PC-3 (cell line): ENCODE measurements at regions not wholly inside any gene's neighbourhood (a gene's known extent, or its start where the extent isn't known, plus 50 kb on each side); places are given as distances from the start of the nearest gene placed in this dataset.

ENCODE experiments used
- ATAC-seq: fragments of 200-7000 bp; cut with Tn5 transposase; 2 replicates; pipeline ENCODE4 v1.9.1; 2020; ENCODE audit warnings: mild to moderate bottlenecking, moderate library complexity
- BruUV-seq: library from RNA; stranded (reverse); fragments of 400-500 nt; replicated peaks from 2 replicates; lab custom pipeline; 2021; lab: Mats Ljungman, UMichigan
- CTCF ChIA-PET: fragments of 300-600 bp; sonication (Branson Sonifier 250); formaldehyde crosslinking; loops from one replicate; lab custom pipeline; 2022; ENCODE audit warnings: antibody characterized with exemption; lab: Charles Lee
- POLR2A ChIA-PET: fragments of 300-600 bp; sonication (Branson Sonifier 250); formaldehyde crosslinking; loops from one replicate; lab custom pipeline; 2022; ENCODE audit warnings: antibody characterized with exemption; ENCODE audit not compliant: unreplicated experiment; lab: Charles Lee
- DNase-seq: peaks from one replicate; pipeline ENCODE4 v3.0.0-alpha.2; 2015
- H2AFZ ChIP-seq: fragments of 300-600 bp; sonication (generic); 2 replicates; pipeline ENCODE4 v1.6.0; 2016; ENCODE audit warnings: antibody characterized with exemption, low read length
- H3F3A ChIP-seq: fragments of 300-600 bp; sonication (generic); one replicate; pipeline ENCODE4 v1.6.0; 2017; ENCODE audit warnings: antibody characterized with exemption, low read length, control low read depth, mild to moderate bottlenecking; ENCODE audit not compliant: unreplicated experiment
- H3K27ac ChIP-seq: fragments of 300-600 bp; sonication (generic); 2 replicates; pipeline ENCODE4 v1.5.1; 2016; ENCODE audit warnings: mild to moderate bottlenecking, low read length
- H3K27me3 ChIP-seq: fragments of 300-600 bp; sonication (generic); 2 replicates; pipeline ENCODE4 v1.6.1; 2016; ENCODE audit warnings: low read length, mixed read lengths
- H3K36me3 ChIP-seq: fragments of 300-600 bp; sonication (generic); 2 replicates; pipeline ENCODE4 v1.6.1; 2016; ENCODE audit warnings: low read depth, mixed run types, low read length, mixed read lengths
- H3K4me1 ChIP-seq: fragments of 300-600 bp; sonication (generic); 2 replicates; pipeline ENCODE4 v1.5.1; 2016; ENCODE audit warnings: low read length; ENCODE audit not compliant: insufficient read depth
- H3K4me2 ChIP-seq: fragments of 300-600 bp; sonication (generic); 2 replicates; pipeline ENCODE4 v1.6.0; 2016; ENCODE audit warnings: low read length
- H3K4me3 ChIP-seq: fragments of 300-600 bp; sonication (generic); 2 replicates; pipeline ENCODE4 v1.5.1; 2016; ENCODE audit warnings: mild to moderate bottlenecking, low read length, mixed read lengths
- H3K79me2 ChIP-seq: fragments of 300-600 bp; sonication (generic); 2 replicates; pipeline ENCODE4 v1.6.1; 2017; ENCODE audit warnings: low read length, mixed read lengths
- H3K9ac ChIP-seq: fragments of 300-600 bp; sonication (generic); 2 replicates; pipeline ENCODE4 v1.6.0; 2016; ENCODE audit warnings: mild to moderate bottlenecking, low read length
- H3K9me2 ChIP-seq: fragments of 300-600 bp; sonication (generic); replicated peaks from 2 replicates; pipeline ENCODE4 v1.6.1; 2016; ENCODE audit warnings: mixed run types, low read length, mixed read lengths
- H3K9me3 ChIP-seq: fragments of 300-600 bp; sonication (generic); 2 replicates; pipeline ENCODE4 v1.6.1; 2016; ENCODE audit warnings: low read length, mixed read lengths
- H4K20me1 ChIP-seq: fragments of 300-600 bp; sonication (generic); 2 replicates; pipeline ENCODE4 v1.6.1; 2016; ENCODE audit warnings: low read length, mixed read lengths
- EZH2 ChIP-seq: fragments of 300-600 bp; sonication (generic); IDR thresholded peaks from one replicate; pipeline ENCODE4 v1.6.1; 2017; ENCODE audit warnings: antibody characterized with exemption, mild to moderate bottlenecking, low read length; ENCODE audit not compliant: unreplicated experiment
- EZH2phosphoT487 ChIP-seq: fragments of 300-600 bp; sonication (generic); IDR thresholded peaks from 2 replicates; pipeline ENCODE4 v1.6.1; 2018; ENCODE audit warnings: mild to moderate bottlenecking, antibody characterized with exemption, low read length, borderline replicate concordance
- intact Hi-C: fragments of 100-400 bp; cut with micrococcal nuclease; formaldehyde crosslinking; loops from 2 replicates; pipeline ENCODE4 v1.9.0; 2023
- TF ChIP-seq, protein P1 (sequence below): fragments of 300-600 bp; sonication (generic); conservative IDR thresholded peaks from 2 replicates; pipeline ENCODE4 v1.5.1; 2017; ENCODE audit warnings: antibody characterized with exemption, low read depth, mild to moderate bottlenecking, low read length

GRCh38 chr16:17632667-17633066 lies 161.9 kb upstream of the XYLT1 start:
- no peak overlapping the region for H3K4me3 ChIP-seq
- ChIA-PET CTCF (no interaction called here), POLR2A (no interaction called here)
- TF ChIP-seq EZH2: no peak
- TF ChIP-seq, protein P1, sequence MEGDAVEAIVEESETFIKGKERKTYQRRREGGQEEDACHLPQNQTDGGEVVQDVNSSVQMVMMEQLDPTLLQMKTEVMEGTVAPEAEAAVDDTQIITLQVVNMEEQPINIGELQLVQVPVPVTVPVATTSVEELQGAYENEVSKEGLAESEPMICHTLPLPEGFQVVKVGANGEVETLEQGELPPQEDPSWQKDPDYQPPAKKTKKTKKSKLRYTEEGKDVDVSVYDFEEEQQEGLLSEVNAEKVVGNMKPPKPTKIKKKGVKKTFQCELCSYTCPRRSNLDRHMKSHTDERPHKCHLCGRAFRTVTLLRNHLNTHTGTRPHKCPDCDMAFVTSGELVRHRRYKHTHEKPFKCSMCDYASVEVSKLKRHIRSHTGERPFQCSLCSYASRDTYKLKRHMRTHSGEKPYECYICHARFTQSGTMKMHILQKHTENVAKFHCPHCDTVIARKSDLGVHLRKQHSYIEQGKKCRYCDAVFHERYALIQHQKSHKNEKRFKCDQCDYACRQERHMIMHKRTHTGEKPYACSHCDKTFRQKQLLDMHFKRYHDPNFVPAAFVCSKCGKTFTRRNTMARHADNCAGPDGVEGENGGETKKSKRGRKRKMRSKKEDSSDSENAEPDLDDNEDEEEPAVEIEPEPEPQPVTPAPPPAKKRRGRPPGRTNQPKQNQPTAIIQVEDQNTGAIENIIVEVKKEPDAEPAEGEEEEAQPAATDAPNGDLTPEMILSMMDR: no peak
- no peak for TF ChIP-seq EZH2phosphoT487
- H3K9ac ChIP-seq: no peak overlapping the region
- H3K4me2 ChIP-seq: no peak overlapping the region
- H3K9me3 ChIP-seq: no peaks in the 10 kb centered on the region
- BruUV-seq: no TSS peak
- no peaks in the 10 kb centered on the region for H3K4me1 ChIP-seq
- intact Hi-C loops: no loop called here
- no peaks in the 10 kb centered on the region for H3K9me2 ChIP-seq
- no peaks in the 10 kb centered on the region for H4K20me1 ChIP-seq
- DNase-seq: no peak
- H3K27ac ChIP-seq: no peak overlapping the region
- H3K27me3 ChIP-seq: no peaks in the 10 kb centered on the region
- no peak overlapping the region for H2AFZ ChIP-seq
- ATAC-seq: no peak
- no peaks in the 10 kb centered on the region for H3K79me2 ChIP-seq
- H3F3A ChIP-seq: no peaks in the 10 kb centered on the region
- no peaks in the 10 kb centered on the region for H3K36me3 ChIP-seq

- H3K27ac ChIP-seq: no peak overlapping the region
- no peaks in the 10 kb centered on the region for H3K36me3 ChIP-seq
- no peaks in the 10 kb centered on the region for H3K79me2 ChIP-seq
- no peaks in the 10 kb centered on the region for H3K9me2 ChIP-seq
- no peak overlapping the region for H3K4me2 ChIP-seq
- no peak for ATAC-seq
- TF ChIP-seq EZH2 (no peak), EZH2phosphoT487 (no peak)
- TF ChIP-seq, protein P1: no peak
- no peak overlapping the region for H3K9ac ChIP-seq
- intact Hi-C loops: no loop called here
- H3K9me3 ChIP-seq: peaks cover 3% of the 10 kb centered on the region; the same call in 1 of the 2 replicates
- no peak overlapping the region for H2AFZ ChIP-seq
- no peaks in the 10 kb centered on the region for H3K4me1 ChIP-seq
- no peak overlapping the region for H3K4me3 ChIP-seq
- no TSS peak for BruUV-seq
- no peaks in the 10 kb centered on the region for H3K27me3 ChIP-seq
- ChIA-PET CTCF (no interaction called here), POLR2A (no interaction called here)
- H4K20me1 ChIP-seq: no peaks in the 10 kb centered on the region
- DNase-seq: no peak
- no peaks in the 10 kb centered on the region for H3F3A ChIP-seq
Measured at GRCh38 chr16:17629936-17630335, 159.2 kb upstream of the XYLT1 start.

GRCh38 chr16:17628983-17629382 lies 158.2 kb upstream of the XYLT1 start:
- no peaks in the 10 kb centered on the region for H3F3A ChIP-seq
- H3K4me2 ChIP-seq: no peak overlapping the region
- TF ChIP-seq, protein P1: no peak
- TF ChIP-seq EZH2 (no peak), EZH2phosphoT487 (no peak)
- no peak overlapping the region for H3K27ac ChIP-seq
- no peak overlapping the region for H2AFZ ChIP-seq
- H3K79me2 ChIP-seq: no peaks in the 10 kb centered on the region
- H3K9me3 ChIP-seq: peaks cover 3% of the 10 kb centered on the region; the same call in 1 of the 2 replicates
- no peaks in the 10 kb centered on the region for H3K36me3 ChIP-seq
- H3K9me2 ChIP-seq: no peaks in the 10 kb centered on the region
- intact Hi-C loops: no loop called here
- ChIA-PET POLR2A (no interaction called here), CTCF (no interaction called here)
- H4K20me1 ChIP-seq: no peaks in the 10 kb centered on the region
- no TSS peak for BruUV-seq
- no peak overlapping the region for H3K9ac ChIP-seq
- no peak for DNase-seq
- H3K4me1 ChIP-seq: no peaks in the 10 kb centered on the region
- no peaks in the 10 kb centered on the region for H3K27me3 ChIP-seq
- no peak for ATAC-seq
- no peak overlapping the region for H3K4me3 ChIP-seq
